SK-N-SH (cell line): ENCODE measurements at regions not wholly inside any gene's neighbourhood (a gene's known extent, or its start where the extent isn't known, plus 50 kb on each side); places are given as distances from the start of the nearest gene placed in this dataset.

Experiments
- CTCF ChIA-PET: fragments of 300-600, 350-600 bp; formaldehyde crosslinking; extraction: SDS; loops from one replicate; lab custom pipeline; 2021; lab: Yijun Ruan, JAX
- POLR2A ChIA-PET: fragments of 350-600 bp; sonication (Branson Sonifier 250); formaldehyde crosslinking; extraction: SDS; loops from one replicate; lab custom pipeline; 2020; ENCODE audit warnings: antibody characterized with exemption, inconsistent platforms; lab: Yijun Ruan, JAX
- DNase-seq: peaks from one replicate; pipeline ENCODE4 v3.0.0; 2012
- H2AFZ ChIP-seq: fragments of 200-600 bp; sonication (generic); 2 replicates; pipeline ENCODE4 v1.8.1; 2016; ENCODE audit warnings: antibody characterized with exemption, mild to moderate bottlenecking, low read depth
- H3F3A ChIP-seq: fragments of 200-600 bp; sonication (generic); replicated peaks from 2 replicates; pipeline ENCODE3; 2016; ENCODE audit warnings: antibody characterized with exemption, mild to moderate bottlenecking; ENCODE audit not compliant: insufficient read depth
- H3K27ac ChIP-seq, 2 experiments: fragments of 200-500 bp in 1 of 2; fragments of 200-600 bp in 1 of 2; sonication (Bioruptor generic) in 1 of 2; sonication (generic), shearing (Covaris generic) in 1 of 2; 2 replicates each; pipeline versions ENCODE4 v1.5.1 to v1.6.1; 2014 to 2016; ENCODE audit warnings: low read depth in 2 of 2, inconsistent platforms in 1 of 2, low read length in 1 of 2, mild to moderate bottlenecking in 1 of 2, mixed read lengths in 1 of 2
- H3K27me3 ChIP-seq: fragments of 200-600 bp; sonication (generic), shearing (Covaris generic); 2 replicates; pipeline ENCODE4 v1.6.1; 2016; ENCODE audit warnings: mixed run types; ENCODE audit not compliant: insufficient read depth
- H3K36me3 ChIP-seq, 2 experiments: fragments of 200-500 bp in 1 of 2; fragments of 200-600 bp in 1 of 2; sonication (Bioruptor generic) in 1 of 2; sonication (generic) in 1 of 2; replicated peaks in 1 of 2; 2 replicates each; pipeline versions ENCODE3 to v1.5.1; 2014 to 2016; ENCODE audit warnings: low read length in 1 of 2, mild to moderate bottlenecking in 1 of 2; ENCODE audit not compliant: insufficient read depth in 2 of 2, control insufficient read depth in 1 of 2
- H3K4me1 ChIP-seq, 2 experiments: fragments of 200-500 bp in 1 of 2; fragments of 200-600 bp in 1 of 2; sonication (Bioruptor generic) in 1 of 2; sonication (generic), shearing (Covaris generic) in 1 of 2; 2 replicates each; pipeline versions ENCODE4 v1.5.1 to v1.6.1; 2014 to 2016; ENCODE audit warnings: low read depth in 1 of 2, low read length in 1 of 2, mixed run types in 1 of 2; ENCODE audit not compliant: insufficient read depth in 2 of 2, control insufficient read depth in 1 of 2
- H3K4me2 ChIP-seq: fragments of 200-600 bp; sonication (generic), shearing (Covaris generic); 2 replicates; pipeline ENCODE4 v1.6.1; 2017; ENCODE audit warnings: mixed run types
- H3K4me3 ChIP-seq, 2 experiments: fragments of 200-500 bp in 1 of 2; fragments of 200-600 bp in 1 of 2; sonication (Bioruptor generic) in 1 of 2; sonication (generic), shearing (Covaris generic) in 1 of 2; 2 replicates each; pipeline versions ENCODE4 v1.5.1 to v1.8.1; 2014 to 2016; ENCODE audit warnings: low read depth in 2 of 2, inconsistent platforms in 1 of 2, low read length in 1 of 2, mild to moderate bottlenecking in 1 of 2, mixed read lengths in 1 of 2, moderate library complexity in 1 of 2
- H3K79me2 ChIP-seq: fragments of 200-600 bp; sonication (generic); 2 replicates; pipeline ENCODE4 v1.8.1; 2017; ENCODE audit warnings: mild to moderate bottlenecking; ENCODE audit not compliant: insufficient read depth
- H3K9ac ChIP-seq: fragments of 200-600 bp; sonication (generic); 2 replicates; pipeline ENCODE4 v1.6.1; 2017; ENCODE audit warnings: mixed run types
- H3K9me2 ChIP-seq: fragments of 200-600 bp; sonication (generic); 2 replicates; pipeline ENCODE4 v1.6.1; 2017; ENCODE audit warnings: mixed run types
- H3K9me3 ChIP-seq: fragments of 200-600 bp; sonication (generic); 2 replicates; pipeline ENCODE4 v1.6.1; 2017; ENCODE audit warnings: mixed run types, mild to moderate bottlenecking, moderate library complexity
- H4K20me1 ChIP-seq: fragments of 200-600 bp; sonication (generic); 2 replicates; pipeline ENCODE4 v1.6.1; 2017; ENCODE audit warnings: mild to moderate bottlenecking, mixed run types; ENCODE audit not compliant: insufficient read depth
- ELF1 ChIP-seq: IDR thresholded peaks from 2 replicates; pipeline ENCODE4 v1.4.0; 2012
- EP300 ChIP-seq, 2 experiments: IDR thresholded peaks; 2 replicates each; pipeline versions ENCODE4 v1.4.0 to v1.6.1; 2012; ENCODE audit warnings: borderline replicate concordance in 1 of 2, low read depth in 1 of 2, low read length in 1 of 2
- EZH2phosphoT487 ChIP-seq: fragments of 200-600 bp; sonication (generic); IDR thresholded peaks from 2 replicates; pipeline ENCODE4 v1.6.1; 2017; ENCODE audit warnings: low read depth, mixed run types, mild to moderate bottlenecking, antibody characterized with exemption, moderate library complexity, borderline replicate concordance
- FOSL2 ChIP-seq: IDR thresholded peaks from 2 replicates; pipeline ENCODE4 v1.4.0; 2012; ENCODE audit warnings: low read depth, mild to moderate bottlenecking, moderate library complexity, borderline replicate concordance
- FOXJ3 ChIP-seq: sonication (generic); formaldehyde crosslinking; IDR thresholded peaks from 2 replicates; pipeline ENCODE4 v1.5.1; 2020; ENCODE audit warnings: mild to moderate bottlenecking, missing genetic modification reagents
- GABPA ChIP-seq: IDR thresholded peaks from 2 replicates; pipeline ENCODE4 v1.4.0; 2012; ENCODE audit warnings: low read depth, mild to moderate bottlenecking
- JUND ChIP-seq: IDR thresholded peaks from 2 replicates; pipeline ENCODE4 v1.4.0; 2012
- MEF2A ChIP-seq: IDR thresholded peaks from 2 replicates; pipeline ENCODE4 v1.4.0; 2012; ENCODE audit warnings: low read depth, borderline replicate concordance
- NFIC ChIP-seq: IDR thresholded peaks from 2 replicates; pipeline ENCODE4 v1.4.0; 2012; ENCODE audit warnings: borderline replicate concordance
- NRF1 ChIP-seq: IDR thresholded peaks from 2 replicates; pipeline ENCODE4 v1.6.1; 2012; ENCODE audit warnings: low read depth, mild to moderate bottlenecking, low read length
- POLR2AphosphoS5 ChIP-seq: IDR thresholded peaks from 2 replicates; pipeline ENCODE4 v1.6.1; 2012; ENCODE audit warnings: low read depth, low read length
- RAD21 ChIP-seq: IDR thresholded peaks from 2 replicates; pipeline ENCODE4 v1.6.1; 2012; ENCODE audit warnings: mild to moderate bottlenecking, low read length
- RCOR1 ChIP-seq: fragments of 150-350 bp; IDR thresholded peaks from 2 replicates; pipeline ENCODE4 v1.6.1; 2017; ENCODE audit warnings: antibody characterized with exemption, low read length
- RFX5 ChIP-seq: IDR thresholded peaks from 2 replicates; pipeline ENCODE4 v1.6.1; 2012; ENCODE audit warnings: mild to moderate bottlenecking, improper control_type of control experiment, low read length
- RXRA ChIP-seq: IDR thresholded peaks from 2 replicates; pipeline ENCODE4 v1.4.0; 2012; ENCODE audit warnings: low read depth, mild to moderate bottlenecking, borderline replicate concordance
- SIN3A ChIP-seq: IDR thresholded peaks from 2 replicates; pipeline ENCODE4 v1.6.1; 2012; ENCODE audit warnings: low read depth, mild to moderate bottlenecking, low read length, moderate library complexity, borderline replicate concordance
- SMC3 ChIP-seq: IDR thresholded peaks from 2 replicates; pipeline ENCODE4 v1.6.1; 2012; ENCODE audit warnings: low read depth, low read length, improper control_type of control experiment
- TAF1 ChIP-seq: IDR thresholded peaks from 2 replicates; pipeline ENCODE4 v1.6.1; 2012; ENCODE audit warnings: low read depth, mild to moderate bottlenecking, low read length, moderate library complexity, borderline replicate concordance
- TCF12 ChIP-seq: IDR thresholded peaks from 2 replicates; pipeline ENCODE4 v1.4.0; 2012
- WGBS: methylation state at CpG from one replicate; pipeline ENCODE4 v1.1.6; 2017; ENCODE audit warnings: low lambda C conversion rate; 5-methylcytosine and 5-hydroxymethylcytosine counted together
- TF ChIP-seq, protein P1 (sequence below): IDR thresholded peaks from 2 replicates; pipeline ENCODE4; 2012
- TF ChIP-seq, protein P2 (sequence below): IDR thresholded peaks from 2 replicates; pipeline ENCODE4 v1.4.0; 2012; ENCODE audit warnings: low read depth
- TF ChIP-seq, protein P3 (sequence below): fragments of 200-600 bp; sonication (generic); IDR thresholded peaks from 2 replicates; pipeline ENCODE4 v1.6.1; 2017; ENCODE audit warnings: antibody characterized with exemption, mild to moderate bottlenecking, moderate library complexity

DNA sequence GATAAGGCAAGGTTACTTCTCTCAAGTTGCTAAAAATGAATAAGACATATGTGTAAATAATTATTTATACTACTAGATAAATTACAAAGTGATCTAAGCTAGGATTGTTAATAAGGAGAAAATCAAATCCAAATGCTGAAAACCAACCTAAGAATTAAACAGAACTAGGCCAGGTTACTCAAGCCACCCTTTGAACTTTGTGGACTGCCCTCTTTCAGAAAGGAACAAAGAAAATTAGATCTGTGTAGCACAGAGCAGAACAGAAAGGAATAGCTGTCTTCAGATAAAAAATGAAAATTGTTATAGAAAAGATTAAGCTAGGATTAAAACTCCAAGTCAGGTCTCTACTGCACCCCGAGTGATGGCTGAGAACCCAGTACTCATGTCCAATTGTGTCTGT is 158.2 kb upstream of the LRIG1 start:
- Histone ChIP-seq H3K9me2 (no peaks in the 10 kb centered on the region), H3F3A (no peaks in the 10 kb centered on the region), H3K9ac (no peak overlapping the region), H3K4me2 (no peak overlapping the region), H4K20me1 (no peaks in the 10 kb centered on the region), H3K4me3 (no peak overlapping the region), H3K27me3 (no peaks in the 10 kb centered on the region), H3K79me2 (no peaks in the 10 kb centered on the region), H2AFZ (no peak overlapping the region), H3K36me3 (no peaks in the 10 kb centered on the region), H3K4me1 (no peaks in the 10 kb centered on the region), H3K27ac (no peak overlapping the region), H3K9me3 (no peaks in the 10 kb centered on the region)
- no peak for DNase-seq
- TF ChIP-seq FOSL2 = no peak
- TF ChIP-seq, protein P1, sequence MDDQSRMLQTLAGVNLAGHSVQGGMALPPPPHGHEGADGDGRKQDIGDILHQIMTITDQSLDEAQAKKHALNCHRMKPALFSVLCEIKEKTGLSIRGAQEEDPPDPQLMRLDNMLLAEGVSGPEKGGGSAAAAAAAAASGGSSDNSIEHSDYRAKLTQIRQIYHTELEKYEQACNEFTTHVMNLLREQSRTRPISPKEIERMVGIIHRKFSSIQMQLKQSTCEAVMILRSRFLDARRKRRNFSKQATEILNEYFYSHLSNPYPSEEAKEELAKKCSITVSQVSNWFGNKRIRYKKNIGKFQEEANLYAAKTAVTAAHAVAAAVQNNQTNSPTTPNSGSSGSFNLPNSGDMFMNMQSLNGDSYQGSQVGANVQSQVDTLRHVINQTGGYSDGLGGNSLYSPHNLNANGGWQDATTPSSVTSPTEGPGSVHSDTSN = no peak
- TF ChIP-seq FOXJ3 = no peak
- no peak for TF ChIP-seq TAF1
- TF ChIP-seq ELF1 = no peak
- no peak for TF ChIP-seq RXRA
- TF ChIP-seq POLR2AphosphoS5 = no peak
- CTCF ChIA-PET = no interaction called here
- WGBS = 60% methylated on average over 1 of the region's 1 CpG
- POLR2A ChIA-PET = no interaction called here

DNA sequence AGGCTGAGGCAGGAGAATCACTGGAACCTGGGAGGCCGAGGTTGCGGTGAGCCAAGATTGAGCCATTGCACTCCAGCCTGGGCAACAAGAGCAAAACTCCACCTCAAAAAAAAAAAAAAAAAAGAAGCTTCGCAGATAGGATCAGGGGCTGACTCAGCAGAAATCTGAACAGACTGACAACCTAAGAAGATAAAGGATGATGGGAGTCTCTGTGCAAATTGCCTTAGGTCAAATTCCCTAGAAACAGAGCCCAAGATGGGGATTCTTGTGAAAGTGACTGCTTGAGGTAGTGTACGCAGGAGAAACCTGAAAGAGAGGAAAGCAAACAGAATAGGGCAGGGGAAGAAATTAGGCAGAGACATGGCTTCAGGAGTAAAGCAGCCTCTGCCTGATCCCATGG is 160.8 kb upstream of the LRIG1 start:
- H4K20me1 ChIP-seq = no peaks in the 10 kb centered on the region
- no peaks in the 10 kb centered on the region for H3F3A ChIP-seq
- TF ChIP-seq, protein P2, sequence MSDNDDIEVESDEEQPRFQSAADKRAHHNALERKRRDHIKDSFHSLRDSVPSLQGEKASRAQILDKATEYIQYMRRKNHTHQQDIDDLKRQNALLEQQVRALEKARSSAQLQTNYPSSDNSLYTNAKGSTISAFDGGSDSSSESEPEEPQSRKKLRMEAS = no peak
- no peak for TF ChIP-seq TCF12
- TF ChIP-seq NRF1 = no peak
- TF ChIP-seq, protein P3, sequence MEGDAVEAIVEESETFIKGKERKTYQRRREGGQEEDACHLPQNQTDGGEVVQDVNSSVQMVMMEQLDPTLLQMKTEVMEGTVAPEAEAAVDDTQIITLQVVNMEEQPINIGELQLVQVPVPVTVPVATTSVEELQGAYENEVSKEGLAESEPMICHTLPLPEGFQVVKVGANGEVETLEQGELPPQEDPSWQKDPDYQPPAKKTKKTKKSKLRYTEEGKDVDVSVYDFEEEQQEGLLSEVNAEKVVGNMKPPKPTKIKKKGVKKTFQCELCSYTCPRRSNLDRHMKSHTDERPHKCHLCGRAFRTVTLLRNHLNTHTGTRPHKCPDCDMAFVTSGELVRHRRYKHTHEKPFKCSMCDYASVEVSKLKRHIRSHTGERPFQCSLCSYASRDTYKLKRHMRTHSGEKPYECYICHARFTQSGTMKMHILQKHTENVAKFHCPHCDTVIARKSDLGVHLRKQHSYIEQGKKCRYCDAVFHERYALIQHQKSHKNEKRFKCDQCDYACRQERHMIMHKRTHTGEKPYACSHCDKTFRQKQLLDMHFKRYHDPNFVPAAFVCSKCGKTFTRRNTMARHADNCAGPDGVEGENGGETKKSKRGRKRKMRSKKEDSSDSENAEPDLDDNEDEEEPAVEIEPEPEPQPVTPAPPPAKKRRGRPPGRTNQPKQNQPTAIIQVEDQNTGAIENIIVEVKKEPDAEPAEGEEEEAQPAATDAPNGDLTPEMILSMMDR = no peak
- TF ChIP-seq EP300 (IDR thresholded peaks at IDR 0.05; ENCODE audit: borderline replicate concordance in 1 of 2, low read depth in 1 of 2, low read length in 1 of 2) = no peak
- no peak for TF ChIP-seq RFX5
- TF ChIP-seq MEF2A = no peak
- TF ChIP-seq SIN3A = no peak
- TF ChIP-seq GABPA = no peak
- no peak for TF ChIP-seq ELF1
- TF ChIP-seq RAD21 = no peak
- TF ChIP-seq SMC3 = no peak
- no peak for TF ChIP-seq JUND
- no peak for TF ChIP-seq EZH2phosphoT487
- TF ChIP-seq NFIC = no peak
- TF ChIP-seq RCOR1 = no peak
- H3K9me2 ChIP-seq = no peaks in the 10 kb centered on the region
- H3K27me3 ChIP-seq = no peaks in the 10 kb centered on the region
- H3K4me1 ChIP-seq = no peaks in the 10 kb centered on the region
- no peak overlapping the region for H2AFZ ChIP-seq
- ChIA-PET POLR2A (no interaction called here), CTCF (no interaction called here)
- H3K9ac ChIP-seq = no peak overlapping the region
- H3K9me3 ChIP-seq = no peaks in the 10 kb centered on the region
- H3K36me3 ChIP-seq = no peaks in the 10 kb centered on the region
- H3K4me2 ChIP-seq = no peak overlapping the region
- H3K79me2 ChIP-seq = no peaks in the 10 kb centered on the region
- H3K4me3 ChIP-seq = no peak overlapping the region
- 64% methylated on average over 4 of the region's 4 CpGs for WGBS
- no peak overlapping the region for H3K27ac ChIP-seq
- no peak for DNase-seq
